ENCODE measurements at regions not wholly inside any gene's neighbourhood (a gene's known extent, or its start where the extent isn't known, plus 50 kb on each side); places are given as distances from the start of the nearest gene placed in this dataset.
"Not testable (repeated sequence)": the region's sequence is repeated elsewhere in the genome, so short reads cannot be mapped to it uniquely, and the experiment has no call there.

- Histone ChIP-seq H3K4me3 (no peak overlapping the region), H3K9me3 (peaks cover 0 to 4% (median 0%) of the 10 kb centered on the region in 8 donors), H3K27ac (no peak overlapping the region), H3K27me3 (replicated peaks in 1 of 7) (peaks cover 0 to 20% (median 0%) of the 10 kb centered on the region in 7 donors), H3K4me1 (no peaks in the 10 kb centered on the region), H3K36me3 (no peaks in the 10 kb centered on the region)
- no peak for DNase-seq
- intact Hi-C loops (cut with DNase I; ENCODE audit: low total_unique reads): no loop called here
- TF ChIP-seq POLR2A (IDR thresholded peaks at IDR 0.05) (no peak), POLR2AphosphoS5 (IDR thresholded peaks at IDR 0.05) (no peak), CTCF (IDR thresholded peaks at IDR 0.05 in 8 of 11, conservative IDR thresholded peaks at IDR 0.05 in 3 of 11) (no peak)
- 50 to 79% (median 73%) methylated on average over 3 of the region's 3 CpGs for WGBS, 5 donors
Observed at GRCh38 chr1:232334246-232334645, 295.7 kb downstream of the SIPA1L2 start.

- no peak overlapping the region for H3K27ac ChIP-seq
- H3K4me3 ChIP-seq: no peak overlapping the region
- intact Hi-C loops (cut with DNase I; ENCODE audit: low total_unique reads): no loop called here
- TF ChIP-seq POLR2AphosphoS5 (IDR thresholded peaks at IDR 0.05): no peak
- no peak for TF ChIP-seq CTCF (IDR thresholded peaks at IDR 0.05 in 8 of 11, conservative IDR thresholded peaks at IDR 0.05 in 3 of 11)
- no peak for TF ChIP-seq POLR2A (IDR thresholded peaks at IDR 0.05)
- H3K4me1 ChIP-seq: no peaks in the 10 kb centered on the region
- H3K36me3 ChIP-seq: no peaks in the 10 kb centered on the region
- peaks cover 0 to 4% (median 0%) of the 10 kb centered on the region in 8 donors for H3K9me3 ChIP-seq
- DNase-seq: no peak
- WGBS, 5 donors: 88 to 94% (median 94%) methylated on average over 5 of the region's 5 CpGs
- peaks cover 0 to 20% (median 0%) of the 10 kb centered on the region in 7 donors for H3K27me3 ChIP-seq (replicated peaks in 1 of 7)
Observed at GRCh38 chr1:232333419-232333767, 296.5 kb downstream of the SIPA1L2 start.

- intact Hi-C loops (cut with DNase I; ENCODE audit: low total_unique reads); H3K27ac ChIP-seq; H3K9me3 ChIP-seq; H3K36me3 ChIP-seq; H3K4me3 ChIP-seq; DNase-seq; H3K4me1 ChIP-seq: not testable (repeated sequence)
- WGBS, 5 donors: 74 to 86% (median 79%) methylated on average over 7 to 9 of the region's 9 CpGs
- H3K27me3 ChIP-seq (replicated peaks in 1 of 7): peaks cover 0 to 20% (median 0%) of the 10 kb centered on the region in 7 donors
Observed at GRCh38 chr1:232332710-232333418, 297.1 kb downstream of the SIPA1L2 start.

GRCh38 chr1:232329103-232329813 is 300.7 kb downstream of the SIPA1L2 start:
- Histone ChIP-seq H3K4me3 (no peak overlapping the region), H3K4me1 (peaks cover 0 to 3% (median 0%) of the 10 kb centered on the region in 6 donors), H3K27ac (no peak overlapping the region), H3K9me3 (peaks cover 0 to 4% (median 0%) of the 10 kb centered on the region in 8 donors), H3K36me3 (no peaks in the 10 kb centered on the region), H3K27me3 (replicated peaks in 1 of 7) (peaks cover 0 to 9% (median 0%) of the 10 kb centered on the region in 7 donors)
- no peak for DNase-seq
- TF ChIP-seq POLR2A (IDR thresholded peaks at IDR 0.05) (no peak), CTCF (IDR thresholded peaks at IDR 0.05 in 8 of 11, conservative IDR thresholded peaks at IDR 0.05 in 3 of 11) (no peak), POLR2AphosphoS5 (IDR thresholded peaks at IDR 0.05) (no peak)
- intact Hi-C loops (cut with DNase I; ENCODE audit: low total_unique reads): no loop called here
- WGBS, 5 donors: 81 to 91% (median 87%) methylated on average over 10 of the region's 10 CpGs
